Spinal cord (tissue), 9 donors: ENCODE measurements at regions not wholly inside any gene's neighbourhood (a gene's known extent, or its start where the extent isn't known, plus 50 kb on each side); places are given as distances from the start of the nearest gene placed in this dataset.
A peak's percentile ranks its signal among the peaks of the same experiment; 100 is the strongest.

Experiments used
- DNase-seq, 6 donors: peaks; one replicate each; pipeline versions ENCODE4 v3.0.0 to v3.0.0-alpha.2; 2013 to 2015; ENCODE audit warnings: low spot score in 6 of 6, low read depth in 4 of 6
- H3K27ac ChIP-seq: one replicate; pipeline ENCODE4 v1.5.1; 2013; ENCODE audit warnings: low read depth, low read length, control low read depth
- H3K27me3 ChIP-seq: one replicate; pipeline ENCODE4 v1.6.1; 2013; ENCODE audit warnings: low read length; ENCODE audit not compliant: control insufficient read depth, insufficient read depth
- H3K36me3 ChIP-seq: one replicate; pipeline ENCODE4 v1.6.1; 2013; ENCODE audit warnings: low read length; ENCODE audit not compliant: control insufficient read depth, insufficient read depth
- H3K4me1 ChIP-seq: one replicate; pipeline ENCODE4 v1.6.1; 2013; ENCODE audit warnings: low read length; ENCODE audit not compliant: control insufficient read depth, insufficient read depth
- H3K4me3 ChIP-seq: one replicate; pipeline ENCODE4 v1.5.1; 2013; ENCODE audit warnings: low read depth, low read length, control low read depth
- H3K9me3 ChIP-seq: one replicate; pipeline ENCODE4 v1.6.1; 2013; ENCODE audit warnings: low read length; ENCODE audit not compliant: control insufficient read depth, insufficient read depth
- whole genome bisulfite sequencing: methylation state at CpG from one replicate; pipeline ENCODE4 v1.1.5; 2013; ENCODE audit warnings: missing lambda C conversion rate; ENCODE audit not compliant: insufficient coverage; 5-methylcytosine and 5-hydroxymethylcytosine counted together
- donor health status: healthy.

- peak in 1 of 6 donors; percentile 30 for DNase-seq
- H3K36me3 ChIP-seq: no peaks in the 10 kb centered on the region
- H3K4me1 ChIP-seq: no peaks in the 10 kb centered on the region
- no peak overlapping the region for H3K4me3 ChIP-seq
- H3K27ac ChIP-seq: no peak overlapping the region
- no peaks in the 10 kb centered on the region for H3K9me3 ChIP-seq
- 100% methylated on average over 2 of the region's 4 CpGs for WGBS
- no peaks in the 10 kb centered on the region for H3K27me3 ChIP-seq
Measured at GRCh38 chr15:35876762-35877161, 330.8 kb upstream of the DPH6 start.

DNA sequence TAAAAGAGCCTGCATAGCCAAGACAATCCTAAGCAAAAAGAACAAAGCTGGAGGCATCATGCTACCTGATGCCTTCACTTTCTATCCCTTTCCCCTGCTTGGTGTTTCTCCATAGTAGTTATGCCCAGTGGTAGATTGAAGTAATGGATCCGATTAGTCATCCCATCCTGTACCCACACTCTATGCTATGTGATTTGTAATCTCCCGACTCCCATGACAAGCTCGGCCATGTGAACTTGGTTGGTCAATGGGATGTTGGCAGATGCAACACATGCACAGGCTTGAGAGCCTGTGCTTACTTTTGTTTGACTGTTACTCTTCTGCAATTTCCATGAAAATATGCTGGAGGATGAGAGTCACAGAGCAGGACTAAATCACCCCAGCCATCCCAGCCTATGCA is 334.9 kb upstream of the DPH6 start:
- Histone ChIP-seq H3K36me3 (no peaks in the 10 kb centered on the region), H3K4me1 (no peaks in the 10 kb centered on the region), H3K27ac (no peak overlapping the region), H3K27me3 (no peaks in the 10 kb centered on the region), H3K9me3 (no peaks in the 10 kb centered on the region), H3K4me3 (no peak overlapping the region)
- DNase-seq: no peak
- WGBS: 100% methylated on average over 2 of the region's 3 CpGs

- Histone ChIP-seq H3K4me1 (no peaks in the 10 kb centered on the region), H3K4me3 (no peak overlapping the region), H3K27ac (no peak overlapping the region), H3K27me3 (no peaks in the 10 kb centered on the region), H3K9me3 (no peaks in the 10 kb centered on the region), H3K36me3 (no peaks in the 10 kb centered on the region)
- DNase-seq: no peak
- no CpG with 5 or more reads among the region's 1 CpG for WGBS
Measured at GRCh38 chr15:35885870-35886269, 339.9 kb upstream of the DPH6 start.

DNA sequence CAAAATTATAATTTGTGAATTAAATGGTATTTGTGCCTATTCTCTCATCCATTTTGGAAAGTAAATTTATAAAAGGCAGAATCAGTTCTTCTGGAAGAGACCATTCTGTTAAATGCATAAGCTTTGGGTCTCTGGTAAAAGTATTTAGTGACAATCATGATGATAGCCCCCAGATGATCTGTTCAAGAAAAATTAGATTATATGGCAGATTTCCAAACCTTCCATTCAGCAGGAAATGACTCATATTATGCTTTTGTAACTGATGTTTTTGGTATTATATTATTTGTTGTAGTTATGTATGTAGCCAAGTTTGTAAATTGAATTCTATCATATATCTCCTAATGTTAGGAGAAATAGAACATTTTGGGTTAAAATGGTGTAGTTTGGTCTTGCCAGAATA is 340.8 kb upstream of the DPH6 start:
- Histone ChIP-seq H3K9me3 (no peaks in the 10 kb centered on the region), H3K4me3 (no peak overlapping the region), H3K36me3 (no peaks in the 10 kb centered on the region), H3K27ac (no peak overlapping the region), H3K27me3 (no peaks in the 10 kb centered on the region), H3K4me1 (no peaks in the 10 kb centered on the region)
- DNase-seq: no peak

GRCh38 chr15:35888815-35889214 is 342.9 kb upstream of the DPH6 start:
- no peak overlapping the region for H3K4me3 ChIP-seq
- H3K27me3 ChIP-seq: no peaks in the 10 kb centered on the region
- H3K27ac ChIP-seq: no peak overlapping the region
- no peak for DNase-seq
- no peaks in the 10 kb centered on the region for H3K36me3 ChIP-seq
- no CpG with 5 or more reads among the region's 1 CpG for WGBS
- H3K4me1 ChIP-seq: no peaks in the 10 kb centered on the region
- H3K9me3 ChIP-seq: no peaks in the 10 kb centered on the region

- no peaks in the 10 kb centered on the region for H3K27me3 ChIP-seq
- H3K9me3 ChIP-seq: no peaks in the 10 kb centered on the region
- no peak for DNase-seq
- no peak overlapping the region for H3K4me3 ChIP-seq
- H3K36me3 ChIP-seq: no peaks in the 10 kb centered on the region
- H3K4me1 ChIP-seq: peaks cover 3% of the 10 kb centered on the region
- no peak overlapping the region for H3K27ac ChIP-seq
- WGBS: no CpG with 5 or more reads among the region's 3 CpGs
Measured at GRCh38 chr15:35907511-35907910, 361.5 kb upstream of the DPH6 start.

DNA sequence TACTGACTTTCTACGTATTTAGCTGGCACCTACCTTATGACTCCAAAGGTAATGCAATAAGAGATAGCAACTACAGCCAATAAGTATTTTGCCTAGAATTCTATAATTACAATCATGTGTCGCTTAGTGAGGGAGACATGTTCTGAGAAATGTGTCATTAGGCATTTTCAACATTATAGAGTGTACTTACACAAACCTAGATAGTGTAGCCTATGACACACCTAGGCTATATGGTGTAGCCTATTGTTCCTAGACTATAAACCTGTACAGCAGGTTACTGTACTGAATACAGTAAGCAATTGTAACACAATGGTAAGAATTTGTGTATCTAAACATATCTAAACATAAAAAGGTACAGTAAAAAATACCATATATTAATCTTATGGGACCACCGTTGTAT is 363.4 kb upstream of the DPH6 start:
- DNase-seq: no peak
- no CpG with 5 or more reads among the region's 3 CpGs for WGBS
- peaks cover 3% of the 10 kb centered on the region for H3K4me1 ChIP-seq
- H3K4me3 ChIP-seq: no peak overlapping the region
- H3K9me3 ChIP-seq: no peaks in the 10 kb centered on the region
- no peak overlapping the region for H3K27ac ChIP-seq
- H3K36me3 ChIP-seq: no peaks in the 10 kb centered on the region
- H3K27me3 ChIP-seq: no peaks in the 10 kb centered on the region

DNA sequence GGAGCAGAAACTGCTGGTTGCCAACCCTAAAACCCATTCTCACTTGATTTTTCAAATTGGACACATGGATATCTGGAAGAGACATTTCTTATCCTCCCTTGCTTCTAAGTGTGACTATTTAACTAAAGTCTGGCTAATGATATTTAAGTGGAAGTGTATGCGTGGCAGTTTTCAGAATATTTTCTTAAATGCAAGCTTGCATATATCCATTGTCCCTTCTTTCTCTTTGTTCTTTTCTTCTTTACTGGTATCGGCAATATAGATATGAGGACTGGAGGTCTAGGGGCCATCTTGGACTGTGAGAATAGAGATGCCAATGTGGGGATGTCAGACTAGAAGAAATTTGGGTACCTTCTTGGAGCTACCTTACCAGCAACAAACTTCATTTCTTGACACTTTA is 364.3 kb upstream of the DPH6 start:
- H3K36me3 ChIP-seq: no peaks in the 10 kb centered on the region
- H3K27ac ChIP-seq: no peak overlapping the region
- WGBS: no CpG with 5 or more reads among the region's 2 CpGs
- no peak overlapping the region for H3K4me3 ChIP-seq
- peaks cover 3% of the 10 kb centered on the region for H3K4me1 ChIP-seq
- no peaks in the 10 kb centered on the region for H3K27me3 ChIP-seq
- DNase-seq: no peak
- peaks cover 2% of the 10 kb centered on the region for H3K9me3 ChIP-seq

DNA sequence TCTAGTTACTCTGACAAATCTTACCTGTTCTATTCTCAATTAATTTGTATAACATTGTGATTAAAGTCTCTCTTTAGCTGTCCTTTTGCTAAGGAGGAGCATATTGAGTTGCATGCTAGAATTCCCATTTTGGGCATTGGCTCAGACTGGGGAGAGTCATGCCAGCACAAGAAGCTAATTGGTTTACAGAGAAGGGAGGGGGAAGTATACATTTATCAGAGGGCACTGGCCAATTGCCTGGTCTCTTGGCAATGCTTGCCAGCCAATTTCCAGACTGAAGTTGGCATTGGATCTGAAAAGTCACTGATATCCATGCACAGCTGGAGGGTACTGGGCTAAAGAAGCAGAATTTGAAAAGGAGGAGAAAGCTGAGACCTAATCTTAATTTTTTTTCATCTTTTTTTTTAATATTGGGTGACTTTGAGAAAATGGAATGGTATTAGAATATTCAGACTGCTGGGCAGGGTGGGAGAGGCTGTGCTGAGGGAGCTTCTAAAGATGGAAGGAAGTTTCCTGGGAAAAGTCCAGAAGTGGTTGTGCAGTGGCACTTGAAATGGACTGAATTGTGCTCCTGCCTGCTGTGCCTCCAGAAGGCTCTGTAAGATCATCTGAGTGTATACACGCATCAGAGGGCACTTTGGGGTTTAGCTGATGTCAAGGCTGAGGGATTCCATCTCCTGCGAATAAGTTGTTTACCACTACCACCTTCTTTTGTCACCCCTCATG is 365.2 kb upstream of the DPH6 start:
- H3K27ac ChIP-seq: no peak overlapping the region
- no peaks in the 10 kb centered on the region for H3K27me3 ChIP-seq
- WGBS: no CpG with 5 or more reads among the region's 2 CpGs
- peaks cover 3% of the 10 kb centered on the region for H3K4me1 ChIP-seq
- H3K4me3 ChIP-seq: no peak overlapping the region
- no peaks in the 10 kb centered on the region for H3K36me3 ChIP-seq
- peaks cover 2% of the 10 kb centered on the region for H3K9me3 ChIP-seq
- peak; percentile 17 to 86 (median 46) for DNase-seq

GRCh38 chr15:35912196-35912595 is 366.2 kb upstream of the DPH6 start:
- Histone ChIP-seq H3K4me3 (no peak overlapping the region), H3K27me3 (no peaks in the 10 kb centered on the region), H3K27ac (no peak overlapping the region), H3K9me3 (peaks cover 2% of the 10 kb centered on the region), H3K36me3 (no peaks in the 10 kb centered on the region), H3K4me1 (peaks cover 3% of the 10 kb centered on the region)
- DNase-seq: no peak
- no CpG with 5 or more reads among the region's 2 CpGs for WGBS
